GM12878 (cell line): ENCODE measurements at regions not wholly inside any gene's neighbourhood (a gene's known extent, or its start where the extent isn't known, plus 50 kb on each side); places are given as distances from the start of the nearest gene placed in this dataset.

Source experiments
- BACH1 ChIP-seq: fragments of 450-650 bp; IDR thresholded peaks from 2 replicates; pipeline ENCODE4 v1.6.1; 2017; ENCODE audit warnings: mild to moderate bottlenecking, borderline replicate concordance
- CREM ChIP-seq: IDR thresholded peaks from 2 replicates; pipeline ENCODE4 v1.6.1; 2014; ENCODE audit warnings: antibody characterized with exemption, low read depth
- EP300 ChIP-seq, 2 experiments: fragments of 150-350 bp in 1 of 2; IDR thresholded peaks; 2 replicates each; pipeline ENCODE4 v1.6.1; 2011 to 2012; ENCODE audit warnings: low read depth in 2 of 2, low read length in 2 of 2, borderline replicate concordance in 1 of 2, improper control_type of control experiment in 1 of 2, inconsistent platforms in 1 of 2; ENCODE audit not compliant: control insufficient read depth in 1 of 2
- EZH2 ChIP-seq: IDR thresholded peaks from 2 replicates; pipeline ENCODE4 v1.6.1; 2012; ENCODE audit warnings: low read depth, mild to moderate bottlenecking, control low read depth, inconsistent platforms, low read length, borderline replicate concordance; ENCODE audit not compliant: control insufficient read depth
- POLR2AphosphoS5 ChIP-seq: IDR thresholded peaks from 2 replicates; pipeline ENCODE4 v1.6.1; 2011; ENCODE audit warnings: mild to moderate bottlenecking, low read length, inconsistent platforms
- SREBF1 ChIP-seq: IDR thresholded peaks from 2 replicates; pipeline ENCODE4 v1.6.1; 2012; ENCODE audit warnings: mild to moderate bottlenecking, low read length
- TARDBP ChIP-seq: IDR thresholded peaks from 2 replicates; pipeline ENCODE4 v1.6.1; 2016; ENCODE audit warnings: borderline replicate concordance
- TF ChIP-seq, protein P1 (sequence below): fragments of 450-650 bp; IDR thresholded peaks from 2 replicates; pipeline ENCODE4 v1.6.1; 2017; ENCODE audit warnings: antibody characterized with exemption, mild to moderate bottlenecking, moderate library complexity
- TF ChIP-seq, protein P2 (sequence below): fragments of 450-650 bp; conservative IDR thresholded peaks from 2 replicates; pipeline ENCODE4 v1.6.1; 2017; ENCODE audit warnings: mild to moderate bottlenecking, moderate library complexity
- TF ChIP-seq, protein P3 (sequence below): IDR thresholded peaks from 2 replicates; pipeline ENCODE4 v1.6.1; 2012; ENCODE audit warnings: mild to moderate bottlenecking, low read depth, low read length
- TF ChIP-seq, protein P4 (sequence below): fragments of 450-650 bp; IDR thresholded peaks from 2 replicates; pipeline ENCODE4 v1.6.1; 2017; ENCODE audit warnings: borderline replicate concordance

DNA sequence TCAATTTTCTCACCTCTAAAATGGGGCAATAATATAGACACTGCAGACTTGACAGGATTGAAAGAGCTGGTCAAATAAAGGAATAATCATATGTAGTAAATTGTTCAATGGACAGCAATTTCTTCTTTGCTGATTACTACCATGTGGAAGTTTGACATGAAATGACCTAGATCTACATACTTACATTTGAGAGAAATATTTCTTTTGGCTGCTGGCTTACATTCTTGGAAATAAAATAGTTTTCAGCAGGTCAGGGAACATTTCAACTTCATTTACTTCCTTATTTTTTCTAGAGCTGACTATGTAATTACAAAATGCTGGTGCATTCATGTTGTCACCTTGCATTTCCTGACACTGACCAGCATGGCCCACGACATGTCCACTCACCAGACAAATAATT is 294.6 kb upstream of the MIR17HG start:
- TF ChIP-seq, protein P1, sequence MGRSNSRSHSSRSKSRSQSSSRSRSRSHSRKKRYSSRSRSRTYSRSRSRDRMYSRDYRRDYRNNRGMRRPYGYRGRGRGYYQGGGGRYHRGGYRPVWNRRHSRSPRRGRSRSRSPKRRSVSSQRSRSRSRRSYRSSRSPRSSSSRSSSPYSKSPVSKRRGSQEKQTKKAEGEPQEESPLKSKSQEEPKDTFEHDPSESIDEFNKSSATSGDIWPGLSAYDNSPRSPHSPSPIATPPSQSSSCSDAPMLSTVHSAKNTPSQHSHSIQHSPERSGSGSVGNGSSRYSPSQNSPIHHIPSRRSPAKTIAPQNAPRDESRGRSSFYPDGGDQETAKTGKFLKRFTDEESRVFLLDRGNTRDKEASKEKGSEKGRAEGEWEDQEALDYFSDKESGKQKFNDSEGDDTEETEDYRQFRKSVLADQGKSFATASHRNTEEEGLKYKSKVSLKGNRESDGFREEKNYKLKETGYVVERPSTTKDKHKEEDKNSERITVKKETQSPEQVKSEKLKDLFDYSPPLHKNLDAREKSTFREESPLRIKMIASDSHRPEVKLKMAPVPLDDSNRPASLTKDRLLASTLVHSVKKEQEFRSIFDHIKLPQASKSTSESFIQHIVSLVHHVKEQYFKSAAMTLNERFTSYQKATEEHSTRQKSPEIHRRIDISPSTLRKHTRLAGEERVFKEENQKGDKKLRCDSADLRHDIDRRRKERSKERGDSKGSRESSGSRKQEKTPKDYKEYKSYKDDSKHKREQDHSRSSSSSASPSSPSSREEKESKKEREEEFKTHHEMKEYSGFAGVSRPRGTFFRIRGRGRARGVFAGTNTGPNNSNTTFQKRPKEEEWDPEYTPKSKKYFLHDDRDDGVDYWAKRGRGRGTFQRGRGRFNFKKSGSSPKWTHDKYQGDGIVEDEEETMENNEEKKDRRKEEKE = no peak
- TF ChIP-seq, protein P2, sequence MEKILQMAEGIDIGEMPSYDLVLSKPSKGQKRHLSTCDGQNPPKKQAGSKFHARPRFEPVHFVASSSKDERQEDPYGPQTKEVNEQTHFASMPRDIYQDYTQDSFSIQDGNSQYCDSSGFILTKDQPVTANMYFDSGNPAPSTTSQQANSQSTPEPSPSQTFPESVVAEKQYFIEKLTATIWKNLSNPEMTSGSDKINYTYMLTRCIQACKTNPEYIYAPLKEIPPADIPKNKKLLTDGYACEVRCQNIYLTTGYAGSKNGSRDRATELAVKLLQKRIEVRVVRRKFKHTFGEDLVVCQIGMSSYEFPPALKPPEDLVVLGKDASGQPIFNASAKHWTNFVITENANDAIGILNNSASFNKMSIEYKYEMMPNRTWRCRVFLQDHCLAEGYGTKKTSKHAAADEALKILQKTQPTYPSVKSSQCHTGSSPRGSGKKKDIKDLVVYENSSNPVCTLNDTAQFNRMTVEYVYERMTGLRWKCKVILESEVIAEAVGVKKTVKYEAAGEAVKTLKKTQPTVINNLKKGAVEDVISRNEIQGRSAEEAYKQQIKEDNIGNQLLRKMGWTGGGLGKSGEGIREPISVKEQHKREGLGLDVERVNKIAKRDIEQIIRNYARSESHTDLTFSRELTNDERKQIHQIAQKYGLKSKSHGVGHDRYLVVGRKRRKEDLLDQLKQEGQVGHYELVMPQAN = no peak
- TF ChIP-seq POLR2AphosphoS5 (no peak), EP300 (IDR thresholded peaks at IDR 0.05; ENCODE audit: borderline replicate concordance in 1 of 2, control insufficient read depth in 1 of 2, low read depth in 2 of 2, low read length in 2 of 2) (no peak), EZH2 (no peak), SREBF1 (no peak), BACH1 (no peak), CREM (no peak), TARDBP (no peak)
- TF ChIP-seq, protein P3, sequence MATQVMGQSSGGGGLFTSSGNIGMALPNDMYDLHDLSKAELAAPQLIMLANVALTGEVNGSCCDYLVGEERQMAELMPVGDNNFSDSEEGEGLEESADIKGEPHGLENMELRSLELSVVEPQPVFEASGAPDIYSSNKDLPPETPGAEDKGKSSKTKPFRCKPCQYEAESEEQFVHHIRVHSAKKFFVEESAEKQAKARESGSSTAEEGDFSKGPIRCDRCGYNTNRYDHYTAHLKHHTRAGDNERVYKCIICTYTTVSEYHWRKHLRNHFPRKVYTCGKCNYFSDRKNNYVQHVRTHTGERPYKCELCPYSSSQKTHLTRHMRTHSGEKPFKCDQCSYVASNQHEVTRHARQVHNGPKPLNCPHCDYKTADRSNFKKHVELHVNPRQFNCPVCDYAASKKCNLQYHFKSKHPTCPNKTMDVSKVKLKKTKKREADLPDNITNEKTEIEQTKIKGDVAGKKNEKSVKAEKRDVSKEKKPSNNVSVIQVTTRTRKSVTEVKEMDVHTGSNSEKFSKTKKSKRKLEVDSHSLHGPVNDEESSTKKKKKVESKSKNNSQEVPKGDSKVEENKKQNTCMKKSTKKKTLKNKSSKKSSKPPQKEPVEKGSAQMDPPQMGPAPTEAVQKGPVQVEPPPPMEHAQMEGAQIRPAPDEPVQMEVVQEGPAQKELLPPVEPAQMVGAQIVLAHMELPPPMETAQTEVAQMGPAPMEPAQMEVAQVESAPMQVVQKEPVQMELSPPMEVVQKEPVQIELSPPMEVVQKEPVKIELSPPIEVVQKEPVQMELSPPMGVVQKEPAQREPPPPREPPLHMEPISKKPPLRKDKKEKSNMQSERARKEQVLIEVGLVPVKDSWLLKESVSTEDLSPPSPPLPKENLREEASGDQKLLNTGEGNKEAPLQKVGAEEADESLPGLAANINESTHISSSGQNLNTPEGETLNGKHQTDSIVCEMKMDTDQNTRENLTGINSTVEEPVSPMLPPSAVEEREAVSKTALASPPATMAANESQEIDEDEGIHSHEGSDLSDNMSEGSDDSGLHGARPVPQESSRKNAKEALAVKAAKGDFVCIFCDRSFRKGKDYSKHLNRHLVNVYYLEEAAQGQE = no peak
- TF ChIP-seq, protein P4, sequence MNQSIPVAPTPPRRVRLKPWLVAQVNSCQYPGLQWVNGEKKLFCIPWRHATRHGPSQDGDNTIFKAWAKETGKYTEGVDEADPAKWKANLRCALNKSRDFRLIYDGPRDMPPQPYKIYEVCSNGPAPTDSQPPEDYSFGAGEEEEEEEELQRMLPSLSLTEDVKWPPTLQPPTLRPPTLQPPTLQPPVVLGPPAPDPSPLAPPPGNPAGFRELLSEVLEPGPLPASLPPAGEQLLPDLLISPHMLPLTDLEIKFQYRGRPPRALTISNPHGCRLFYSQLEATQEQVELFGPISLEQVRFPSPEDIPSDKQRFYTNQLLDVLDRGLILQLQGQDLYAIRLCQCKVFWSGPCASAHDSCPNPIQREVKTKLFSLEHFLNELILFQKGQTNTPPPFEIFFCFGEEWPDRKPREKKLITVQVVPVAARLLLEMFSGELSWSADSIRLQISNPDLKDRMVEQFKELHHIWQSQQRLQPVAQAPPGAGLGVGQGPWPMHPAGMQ = no peak
